Hematopoietic multipotent progenitor cell treated with erythropoietin and hydrocortisone succinate and interleukin-3 and kit ligand, for 17 days (in vitro differentiated cells): ENCODE measurements at regions not wholly inside any gene's neighbourhood (a gene's known extent, or its start where the extent isn't known, plus 50 kb on each side); places are given as distances from the start of the nearest gene placed in this dataset.
"Not testable (repeated sequence)": the region's sequence is repeated elsewhere in the genome, so short reads cannot be mapped to it uniquely, and the experiment has no call there.

Experiments used
- DNase-seq: peaks from one replicate; pipeline ENCODE4 v3.0.0-alpha.2; 2015; ENCODE audit warnings: low spot score

- no peak for DNase-seq
These were observed 258.2 kb upstream of the POM121L12 start for GRCh38 chr7:52777051-52777822.

GRCh38 chr7:52775876-52776275 lies 259.6 kb upstream of the POM121L12 start:
- DNase-seq, result no peak

DNA sequence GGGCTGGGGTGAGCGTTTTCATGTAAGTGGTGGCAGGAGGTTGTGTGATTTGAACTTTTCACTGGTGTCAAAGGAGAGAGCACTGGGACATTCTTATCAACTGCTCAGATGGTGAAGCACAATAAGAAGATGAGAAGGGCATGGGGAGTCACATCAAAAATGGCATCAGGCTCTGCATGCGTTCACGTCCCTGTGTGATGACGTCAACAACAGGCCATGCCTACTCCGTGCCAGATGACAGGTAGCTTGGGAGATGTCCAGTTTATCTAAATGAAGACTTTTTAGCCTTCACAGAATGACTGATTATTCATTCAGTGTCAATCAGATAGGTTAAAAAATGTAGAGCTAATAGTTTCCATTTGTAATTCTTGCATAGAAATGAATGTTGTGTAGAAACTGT lies 264.3 kb upstream of the POM121L12 start:
- DNase-seq, result no peak

GRCh38 chr7:52764492-52765169 lies 270.8 kb upstream of the POM121L12 start:
- DNase-seq, result no peak

DNA sequence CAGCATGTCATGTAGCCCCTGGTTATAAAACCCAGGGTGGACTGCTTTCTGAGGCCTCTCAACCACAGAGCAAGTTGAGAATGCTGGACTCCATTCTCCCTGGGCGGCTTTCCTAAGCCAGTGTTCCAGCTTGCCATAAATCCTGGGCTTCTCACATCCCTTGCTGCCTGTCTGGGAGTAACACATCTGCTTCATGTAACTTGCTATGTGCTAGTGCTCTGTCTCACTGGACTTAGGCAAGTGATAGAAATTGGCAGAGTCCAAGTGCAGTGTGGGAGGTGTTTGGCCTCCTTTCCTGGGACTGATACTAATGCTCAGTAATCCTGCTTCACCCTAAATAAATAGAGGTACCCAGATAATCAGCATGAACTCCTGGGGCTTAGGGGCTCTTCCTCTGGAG lies 277.1 kb upstream of the POM121L12 start:
- no peak for DNase-seq

DNA sequence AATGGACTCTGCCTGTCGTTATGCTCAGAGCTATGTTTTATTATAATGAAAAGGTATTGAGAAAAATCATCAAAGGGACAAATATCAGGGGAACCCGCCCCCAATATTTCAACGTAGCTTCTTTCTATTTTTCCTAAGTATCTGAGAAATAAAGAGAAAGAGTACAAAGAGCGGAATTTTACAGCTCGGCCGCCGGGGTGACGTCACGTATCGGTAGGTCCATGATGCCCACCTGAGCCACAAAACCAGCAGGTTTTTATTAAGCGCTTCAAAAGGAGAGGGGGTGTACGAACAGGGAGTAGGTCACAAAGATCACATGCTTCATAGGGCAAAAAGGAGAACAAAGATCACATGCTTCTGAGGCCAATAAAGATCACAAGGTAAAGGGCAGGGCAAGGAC lies 281.6 kb upstream of the POM121L12 start:
- no peak for DNase-seq

GRCh38 chr7:52752891-52753290 lies 282.5 kb upstream of the POM121L12 start:
- no peak for DNase-seq

DNA sequence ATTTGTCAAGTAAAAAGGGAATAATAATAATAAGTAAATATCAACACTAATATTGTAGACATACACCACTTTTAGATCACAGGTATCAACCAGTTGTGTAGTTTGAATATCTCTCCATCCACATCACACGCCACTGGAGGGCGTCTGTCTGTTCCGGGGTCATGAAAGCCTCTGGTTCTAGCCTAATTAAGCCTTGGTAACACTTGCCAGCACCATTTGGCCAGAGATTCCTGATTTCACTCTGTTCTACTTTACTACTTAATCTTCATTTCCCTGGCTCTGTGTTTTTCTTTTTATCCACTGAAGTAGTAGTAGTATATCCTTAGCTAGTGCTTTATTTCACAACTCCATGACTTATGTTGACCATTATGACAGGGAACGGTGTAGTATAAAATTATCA lies 285.6 kb upstream of the POM121L12 start:
- DNase-seq, result no peak

DNA sequence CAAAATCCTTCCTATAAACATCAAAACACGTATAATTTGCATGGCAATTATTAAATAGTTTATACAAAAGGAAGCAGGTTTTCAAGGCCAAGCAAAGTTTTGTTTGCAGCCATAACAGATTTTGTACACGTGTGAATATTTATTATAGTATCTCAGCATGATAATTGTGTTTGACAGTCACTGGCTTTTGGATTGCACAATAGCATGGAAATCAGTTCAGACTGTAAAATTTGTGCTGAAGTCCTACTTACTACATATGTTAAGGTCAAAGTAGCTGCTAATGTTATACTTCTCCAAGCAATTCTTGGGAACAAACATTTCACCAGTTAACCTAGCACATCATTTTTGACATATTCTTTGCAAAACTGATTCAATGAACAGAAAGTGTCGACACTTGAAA lies 287.6 kb upstream of the POM121L12 start:
- DNase-seq, result no peak

GRCh38 chr7:52741670-52742290 lies 293.7 kb upstream of the POM121L12 start:
- no peak for DNase-seq

GRCh38 chr7:52735656-52736055 lies 299.8 kb upstream of the POM121L12 start:
- DNase-seq, result no peak

DNA sequence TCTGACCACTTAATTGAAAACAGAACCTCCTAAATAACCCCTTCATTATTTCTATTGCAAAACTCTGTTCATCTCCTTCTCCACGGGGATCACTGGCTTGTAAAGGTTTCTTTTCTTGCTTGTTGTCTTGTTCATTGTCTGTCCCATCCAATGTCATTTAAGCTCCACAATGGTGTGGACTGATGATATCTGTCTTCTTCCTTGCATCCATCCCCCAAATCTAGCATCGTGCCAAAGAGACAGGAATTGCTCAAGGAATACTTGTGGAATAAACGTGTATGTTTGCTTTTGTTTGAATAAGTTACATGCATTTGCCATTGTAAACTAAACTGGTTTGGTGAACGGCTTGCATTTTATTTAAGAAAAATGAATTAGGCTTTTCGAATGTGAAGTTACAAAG lies 306.8 kb upstream of the POM121L12 start:
- not testable (repeated sequence) for DNase-seq

DNA sequence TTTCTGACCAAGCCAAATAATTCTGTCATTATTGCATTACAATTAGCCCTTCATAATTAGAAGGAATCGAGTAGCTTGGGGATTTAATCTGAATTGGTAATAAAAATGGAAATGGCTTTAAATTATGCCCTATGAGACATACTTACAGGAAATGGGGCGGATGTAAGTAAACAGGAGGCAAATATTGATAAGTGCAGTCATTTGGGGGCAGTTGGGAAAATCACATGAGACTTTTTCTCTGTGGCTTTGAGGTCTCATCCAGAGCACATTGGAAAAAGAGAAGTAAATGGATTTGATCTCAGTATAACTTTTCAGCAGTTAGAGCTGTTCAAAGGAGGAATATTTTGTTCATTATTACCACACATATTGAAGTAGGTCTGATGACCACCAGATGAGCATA lies 307.8 kb upstream of the POM121L12 start:
- DNase-seq, result no peak

DNA sequence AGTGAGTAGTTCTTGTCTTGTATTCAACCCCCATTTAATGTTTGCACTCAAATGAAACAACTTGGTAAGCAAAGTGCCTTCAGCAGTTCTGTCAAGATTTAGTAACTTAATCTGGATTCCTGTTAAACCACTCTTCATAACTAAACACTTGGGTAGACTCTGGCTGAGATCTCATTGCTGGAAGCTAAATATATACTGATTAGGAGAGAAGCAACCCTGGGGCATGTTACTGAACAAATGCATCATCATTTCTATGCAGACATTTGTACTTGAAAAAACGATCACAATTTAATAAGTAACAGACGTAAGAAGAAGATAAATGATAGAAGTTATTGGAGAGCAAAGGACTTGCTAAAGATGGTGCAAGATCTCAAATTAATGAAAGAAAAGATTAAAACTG lies 308.4 kb upstream of the POM121L12 start:
- DNase-seq, result no peak

GRCh38 chr7:52726493-52726892 lies 308.9 kb upstream of the POM121L12 start:
- DNase-seq, result no peak

DNA sequence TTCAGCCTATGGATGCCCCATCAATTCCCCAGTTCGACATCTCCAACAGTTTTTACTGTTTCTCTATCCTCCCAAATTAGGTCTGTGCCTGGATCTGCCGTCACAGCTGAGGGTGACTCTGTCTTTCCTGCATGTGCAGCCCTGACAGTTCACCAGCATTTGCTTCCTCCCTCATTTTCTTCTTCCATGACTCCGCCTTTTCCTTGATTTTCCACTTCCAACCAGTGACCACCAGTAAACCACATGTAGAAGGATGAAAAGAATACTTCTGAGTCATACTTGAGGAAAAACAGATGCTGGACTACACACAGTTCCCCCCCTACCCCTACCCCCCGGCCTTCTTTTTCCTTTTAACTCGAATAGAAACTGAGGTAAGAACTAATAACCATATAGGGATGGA lies 311.8 kb upstream of the POM121L12 start:
- DNase-seq, result no peak

DNA sequence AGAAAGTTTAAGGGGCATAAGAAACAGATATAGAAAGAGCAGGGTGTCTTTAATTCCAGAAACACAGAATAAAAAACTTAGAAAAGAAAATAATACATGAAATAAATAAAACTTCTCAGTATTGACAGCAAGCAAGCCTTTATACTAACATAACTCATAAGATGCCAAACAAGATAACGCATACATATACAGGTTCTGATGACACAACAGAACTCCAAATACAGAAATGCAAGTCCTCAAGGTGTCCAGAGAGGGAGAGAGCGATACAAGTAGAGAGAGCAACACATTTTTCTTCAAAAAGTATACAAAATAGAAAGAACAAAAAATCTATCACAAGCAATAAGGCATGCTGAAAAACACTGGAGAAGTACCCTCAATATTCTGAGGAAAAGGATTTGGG lies 314.6 kb upstream of the POM121L12 start:
- DNase-seq, result no peak

DNA sequence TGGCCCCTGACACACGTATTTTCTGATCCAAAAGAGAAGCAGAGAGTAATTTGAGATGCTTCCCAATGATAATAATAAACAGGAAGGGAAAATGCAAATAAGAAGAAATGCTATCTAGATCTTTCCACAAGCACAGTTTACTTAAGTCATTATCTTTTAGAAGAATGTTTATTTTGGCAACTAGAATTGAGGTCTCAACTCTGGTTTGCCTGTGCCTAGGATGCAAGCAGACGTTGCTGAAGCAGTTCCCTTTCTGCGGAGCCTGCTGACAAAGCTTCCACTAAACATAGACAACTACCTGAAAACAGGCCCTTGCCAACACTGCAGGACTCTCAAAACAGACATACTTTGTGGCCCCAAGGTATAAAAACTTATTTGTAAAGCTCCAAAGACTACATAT lies 315.8 kb upstream of the POM121L12 start:
- no peak for DNase-seq

- DNase-seq, result no peak
These were observed 319.7 kb upstream of the POM121L12 start for GRCh38 chr7:52715701-52716100.

DNA sequence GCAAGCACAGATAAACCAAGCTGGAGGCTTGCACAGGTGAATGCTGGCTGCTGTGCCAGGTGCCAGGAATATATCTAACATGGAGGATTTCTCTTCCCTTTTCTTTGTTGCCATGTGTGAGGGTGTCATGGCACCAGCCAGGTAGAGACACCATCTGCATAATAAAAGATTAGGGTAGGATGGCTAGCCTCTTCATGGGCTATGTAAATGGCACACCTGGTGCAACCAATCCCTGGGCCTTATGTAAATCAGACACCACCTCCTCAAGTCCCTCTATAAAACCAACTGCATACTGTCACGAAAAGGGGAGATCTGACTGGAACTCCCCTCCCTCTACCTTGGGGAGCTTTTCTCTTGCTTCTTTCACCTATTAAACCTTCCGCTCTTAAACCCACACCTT lies 322.5 kb upstream of the POM121L12 start:
- no peak for DNase-seq

DNA sequence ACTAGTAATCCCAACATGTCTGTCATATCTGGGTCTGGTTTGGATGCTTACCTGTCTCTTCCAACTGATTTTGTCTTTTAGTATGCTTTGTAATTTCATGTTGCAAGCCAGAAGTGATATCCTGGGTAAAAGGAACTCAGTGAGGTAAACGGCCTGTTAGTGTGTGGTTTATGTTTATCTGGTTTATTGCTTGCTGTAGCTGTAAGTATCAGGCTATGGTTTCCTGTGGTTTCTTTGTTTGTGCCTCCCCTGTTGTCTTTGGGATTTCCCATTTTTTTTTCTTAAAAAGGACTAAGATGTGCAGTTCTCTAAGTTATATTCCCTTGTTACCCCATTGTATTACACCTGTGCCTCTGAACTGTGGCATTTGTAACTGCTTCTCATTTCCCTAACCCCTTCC lies 323.5 kb upstream of the POM121L12 start:
- DNase-seq, result no peak

DNA sequence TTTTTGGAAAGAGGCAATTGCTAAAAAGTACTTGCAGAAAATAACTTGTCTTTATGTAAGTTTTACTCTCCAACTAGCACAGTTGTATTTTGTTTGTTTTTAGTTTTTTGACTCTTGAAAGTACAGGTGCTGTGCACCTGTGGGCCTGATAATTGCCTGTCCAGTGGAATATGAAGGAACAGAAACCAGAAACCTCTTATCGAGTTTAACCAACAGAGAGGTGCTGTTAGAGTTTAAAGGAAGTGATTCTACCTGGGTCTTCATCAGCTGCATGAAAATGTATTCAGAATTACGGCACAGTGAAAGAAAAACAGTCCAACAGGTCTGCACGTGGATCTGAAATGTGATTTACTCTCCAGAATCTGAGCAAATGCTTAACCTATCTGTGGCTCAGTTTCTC lies 326.6 kb upstream of the POM121L12 start:
- DNase-seq, result no peak

GRCh38 chr7:52705768-52706167 lies 329.7 kb upstream of the POM121L12 start:
- DNase-seq, result no peak
